H1 (cell line): ENCODE measurements at regions not wholly inside any gene's neighbourhood (a gene's known extent, or its start where the extent isn't known, plus 50 kb on each side); places are given as distances from the start of the nearest gene placed in this dataset.

Experiments used
- CHD7 ChIP-seq: fragments of 300-600 bp; sonication (generic); IDR thresholded peaks from 2 replicates; pipeline ENCODE4 v1.7.1; 2012; ENCODE audit warnings: low read length, moderate library complexity, mild to moderate bottlenecking, inconsistent platforms; ENCODE audit not compliant: insufficient replicate concordance

DNA sequence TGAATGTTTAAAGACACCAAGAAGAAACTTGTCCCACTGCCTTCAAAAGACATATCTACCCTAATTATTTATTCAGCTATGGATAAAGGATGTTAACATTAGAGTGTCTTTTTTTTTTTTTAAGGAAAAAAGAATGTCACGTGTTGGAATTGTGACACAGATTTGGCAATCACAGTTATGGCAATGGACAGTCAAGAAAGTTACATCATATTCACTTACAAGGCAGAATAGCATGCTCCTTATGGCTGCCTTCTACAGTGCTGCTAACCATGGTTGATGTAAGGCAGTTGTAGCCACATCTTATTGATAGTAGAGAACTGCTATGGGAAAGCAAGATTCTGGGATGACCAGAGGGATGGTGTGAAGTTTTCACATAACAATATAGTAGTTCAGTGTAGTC lies 128.8 kb upstream of the ZBTB20 start (continued):
- TF ChIP-seq CHD7 = no peak
